GM21786 (cell line): ENCODE measurements at regions not wholly inside any gene's neighbourhood (a gene's known extent, or its start where the extent isn't known, plus 50 kb on each side); places are given as distances from the start of the nearest gene placed in this dataset.

ENCODE experiments used
- ATAC-seq: cut with Tn5 transposase; IDR thresholded peaks from one replicate; pipeline ENCODE4 v1.9.1; 2021; ENCODE audit not compliant: unreplicated experiment

GRCh38 chr2:23241121-23241520 is 143.9 kb upstream of the KLHL29 start:
- ATAC-seq: no peak

GRCh38 chr2:23241611-23242245 is 143.3 kb upstream of the KLHL29 start:
- no peak for ATAC-seq

- no peak for ATAC-seq
Observed at GRCh38 chr2:23243073-23243659, 141.8 kb upstream of the KLHL29 start.

GRCh38 chr2:23244617-23245016 is 140.4 kb upstream of the KLHL29 start:
- no peak for ATAC-seq

GRCh38 chr2:23246992-23247683 is 137.8 kb upstream of the KLHL29 start:
- no peak for ATAC-seq

GRCh38 chr2:23248667-23249066 is 136.3 kb upstream of the KLHL29 start:
- no peak for ATAC-seq

GRCh38 chr2:23249348-23249747 is 135.6 kb upstream of the KLHL29 start:
- ATAC-seq: no peak

GRCh38 chr2:23250371-23250770 is 134.6 kb upstream of the KLHL29 start:
- ATAC-seq: no peak

- ATAC-seq: no peak
Observed at GRCh38 chr2:23256643-23257042, 128.3 kb upstream of the KLHL29 start.

GRCh38 chr2:23260621-23261020 is 124.4 kb upstream of the KLHL29 start:
- ATAC-seq: no peak

- ATAC-seq: no peak
Observed at GRCh38 chr2:23268467-23269263, 116.3 kb upstream of the KLHL29 start.

GRCh38 chr2:23269747-23270146 is 115.2 kb upstream of the KLHL29 start:
- no peak for ATAC-seq

- ATAC-seq: no peak
Observed at GRCh38 chr2:23270810-23271209, 114.2 kb upstream of the KLHL29 start.

GRCh38 chr2:23271230-23271629 is 113.7 kb upstream of the KLHL29 start:
- ATAC-seq: no peak

GRCh38 chr2:23273786-23274185 is 111.2 kb upstream of the KLHL29 start:
- ATAC-seq: no peak

- ATAC-seq: no peak
Observed at GRCh38 chr2:23280401-23280800, 104.6 kb upstream of the KLHL29 start.

- no peak for ATAC-seq
Observed at GRCh38 chr2:23283653-23284052, 101.3 kb upstream of the KLHL29 start.

GRCh38 chr2:23285091-23285800 is 99.7 kb upstream of the KLHL29 start:
- ATAC-seq: no peak

GRCh38 chr2:23286031-23286757 is 98.8 kb upstream of the KLHL29 start:
- no peak for ATAC-seq
